DND-41 (cell line): ENCODE measurements at regions not wholly inside any gene's neighbourhood (a gene's known extent, or its start where the extent isn't known, plus 50 kb on each side); places are given as distances from the start of the nearest gene placed in this dataset.

ENCODE experiments used
- CTCF ChIP-seq: IDR thresholded peaks from 2 replicates; pipeline ENCODE4 v1.5.1; 2012; ENCODE audit warnings: borderline replicate concordance, low read length, moderate library complexity, mild to moderate bottlenecking; ENCODE audit not compliant: poor library complexity, severe bottlenecking; ENCODE audit errors: extremely low read depth
- EZH2 ChIP-seq: IDR thresholded peaks from 3 replicates; pipeline ENCODE4 v1.6.1; 2012; ENCODE audit warnings: borderline replicate concordance, low read depth, mild to moderate bottlenecking, moderate library complexity, low read length, inconsistent platforms; ENCODE audit not compliant: severe bottlenecking

- TF ChIP-seq CTCF (no peak), EZH2 (no peak)
Measured at GRCh38 chrX:81411517-81411916, 209.6 kb downstream of the SH3BGRL start.
